ENCODE measurements at regions not wholly inside any gene's neighbourhood (a gene's known extent, or its start where the extent isn't known, plus 50 kb on each side); places are given as distances from the start of the nearest gene placed in this dataset.

- TF ChIP-seq POLR2A (IDR thresholded peaks at IDR 0.05) (no peak), CTCF (IDR thresholded peaks at IDR 0.05 in 4 of 5, conservative IDR thresholded peaks at IDR 0.05 in 1 of 5) (no peak)
Observed at GRCh38 chr15:87572381-87572910, 684.1 kb downstream of the NTRK3 start.
